DND-41 (cell line): ENCODE measurements at regions not wholly inside any gene's neighbourhood (a gene's known extent, or its start where the extent isn't known, plus 50 kb on each side); places are given as distances from the start of the nearest gene placed in this dataset.

ENCODE experiments used
- EZH2 ChIP-seq: IDR thresholded peaks from 3 replicates; pipeline ENCODE4 v1.6.1; 2012; ENCODE audit warnings: borderline replicate concordance, low read depth, mild to moderate bottlenecking, moderate library complexity, low read length, inconsistent platforms; ENCODE audit not compliant: severe bottlenecking
- TF ChIP-seq, protein P1 (sequence below): IDR thresholded peaks from 2 replicates; pipeline ENCODE4 v1.5.1; 2012; ENCODE audit warnings: borderline replicate concordance, low read length, moderate library complexity, mild to moderate bottlenecking; ENCODE audit not compliant: poor library complexity, severe bottlenecking; ENCODE audit errors: extremely low read depth

DNA sequence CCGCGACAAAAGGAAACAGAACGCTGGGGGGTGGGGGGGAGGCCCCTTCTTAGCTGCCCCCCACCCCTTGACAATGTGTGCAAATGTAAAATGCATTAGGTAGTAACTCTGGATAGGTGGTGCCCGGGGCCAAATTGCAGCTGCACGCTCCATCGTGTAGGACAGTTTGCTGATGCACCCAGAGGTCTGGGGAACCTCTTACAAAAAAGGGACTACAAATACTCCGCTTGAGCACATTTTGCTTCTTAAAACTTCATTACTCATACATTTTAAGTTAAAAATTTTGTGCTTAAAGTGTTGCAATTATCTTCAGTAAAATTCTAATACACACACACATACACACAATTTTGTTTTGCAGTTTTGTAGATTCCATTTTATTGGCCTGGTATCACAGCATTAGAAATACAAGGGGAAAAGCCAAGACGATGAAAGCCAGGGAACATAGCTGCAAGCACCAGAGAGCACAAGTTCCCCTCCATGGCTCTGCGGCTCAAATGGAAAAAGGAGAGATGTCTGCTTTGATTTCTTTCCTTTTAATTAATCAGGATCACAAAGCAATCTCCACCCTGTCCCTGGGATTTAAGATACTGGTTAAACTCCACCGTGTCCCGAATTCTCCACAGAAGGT, 582.1 kb downstream of the ZEB2 start:
- TF ChIP-seq EZH2: no peak
- TF ChIP-seq, protein P1, sequence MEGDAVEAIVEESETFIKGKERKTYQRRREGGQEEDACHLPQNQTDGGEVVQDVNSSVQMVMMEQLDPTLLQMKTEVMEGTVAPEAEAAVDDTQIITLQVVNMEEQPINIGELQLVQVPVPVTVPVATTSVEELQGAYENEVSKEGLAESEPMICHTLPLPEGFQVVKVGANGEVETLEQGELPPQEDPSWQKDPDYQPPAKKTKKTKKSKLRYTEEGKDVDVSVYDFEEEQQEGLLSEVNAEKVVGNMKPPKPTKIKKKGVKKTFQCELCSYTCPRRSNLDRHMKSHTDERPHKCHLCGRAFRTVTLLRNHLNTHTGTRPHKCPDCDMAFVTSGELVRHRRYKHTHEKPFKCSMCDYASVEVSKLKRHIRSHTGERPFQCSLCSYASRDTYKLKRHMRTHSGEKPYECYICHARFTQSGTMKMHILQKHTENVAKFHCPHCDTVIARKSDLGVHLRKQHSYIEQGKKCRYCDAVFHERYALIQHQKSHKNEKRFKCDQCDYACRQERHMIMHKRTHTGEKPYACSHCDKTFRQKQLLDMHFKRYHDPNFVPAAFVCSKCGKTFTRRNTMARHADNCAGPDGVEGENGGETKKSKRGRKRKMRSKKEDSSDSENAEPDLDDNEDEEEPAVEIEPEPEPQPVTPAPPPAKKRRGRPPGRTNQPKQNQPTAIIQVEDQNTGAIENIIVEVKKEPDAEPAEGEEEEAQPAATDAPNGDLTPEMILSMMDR: no peak
